ENCODE measurements at regions not wholly inside any gene's neighbourhood (a gene's known extent, or its start where the extent isn't known, plus 50 kb on each side); places are given as distances from the start of the nearest gene placed in this dataset.

DNA sequence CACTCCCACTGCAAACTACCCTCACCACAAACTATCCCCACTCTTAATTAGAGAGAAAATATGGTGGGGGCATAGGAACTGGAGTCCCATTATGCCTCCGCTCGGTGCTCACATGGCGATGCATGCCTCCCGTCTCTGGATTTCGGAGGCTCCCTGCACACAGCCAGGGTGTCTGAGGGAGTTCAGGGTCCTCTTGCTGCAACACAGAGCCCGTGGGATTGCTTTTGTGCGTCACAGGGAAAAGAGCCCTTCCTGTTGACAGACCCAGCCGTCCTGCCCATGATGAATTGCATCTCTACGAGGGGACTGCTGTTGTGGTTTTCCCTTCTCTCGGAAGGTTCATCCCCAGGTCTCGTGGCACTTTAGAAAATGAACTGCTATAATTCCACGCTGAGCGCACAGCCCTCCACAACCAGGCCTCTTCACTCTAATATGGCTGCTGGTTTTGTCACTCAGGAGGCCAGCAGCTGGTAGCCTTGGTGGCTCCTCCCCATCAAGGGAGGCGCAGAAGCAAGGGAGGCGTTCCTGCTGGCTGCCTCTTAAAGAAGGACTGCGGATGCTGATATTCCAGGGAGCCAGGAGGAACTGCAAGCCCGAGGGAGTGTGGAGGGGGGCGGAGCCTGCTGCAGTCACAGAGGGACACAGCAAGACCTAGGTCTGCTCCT is 158.0 kb downstream of the KCNA5 start:
- H3K9ac ChIP-seq (ENCODE audit: control insufficient read depth, insufficient read depth, low read length): no peak overlapping the region
- no peaks in the 10 kb centered on the region for H3K36me3 ChIP-seq (ENCODE audit: control insufficient read depth in 2 of 2, insufficient read depth in 2 of 2, low read length in 1 of 2)
- RAD21 ChIA-PET (ENCODE audit: unreplicated experiment): no interaction called here
- CTCF ChIA-PET: no interaction called here
- intact Hi-C loops (cut with micrococcal nuclease; ENCODE audit: unreplicated experiment) (loop anchor here (10.0 kb wide), 1 partner anchor 313 kb away; no protein-coding TSS in a partner anchor), in situ Hi-C loops (cut with MboI) (no loop called here)
- no peaks in the 10 kb centered on the region for H3K4me1 ChIP-seq (ENCODE audit: control insufficient read depth, insufficient read depth, low read length)
- FAIRE-seq (no peak), DNase-seq (ENCODE audit: low read depth, low spot score) (no peak), ATAC-seq (no peak)
- H3K27ac ChIP-seq (ENCODE audit: control insufficient read depth, insufficient read depth): no peak overlapping the region
- no peaks in the 10 kb centered on the region for H3K9me3 ChIP-seq (replicated peaks; ENCODE audit: control insufficient read depth, insufficient read depth, low read length)
- peaks cover 2 to 4% of the 10 kb centered on the region in 2 experiments; a peak in 3 of 4 replicates for H3K27me3 ChIP-seq (replicated peaks in 1 of 2; ENCODE audit: control insufficient read depth in 2 of 2, insufficient read depth in 2 of 2, low read length in 1 of 2)
- no peak overlapping the region for H3K4me2 ChIP-seq (ENCODE audit: control insufficient read depth, insufficient read depth)
- no peaks in the 10 kb centered on the region for H4K20me1 ChIP-seq (ENCODE audit: control insufficient read depth, insufficient read depth)
- POLR2A ChIA-PET: no interaction called here
- BruUV-seq (replicated peaks): no TSS peak
- 26% methylated on average over 18 of the region's 18 CpGs for WGBS (ENCODE audit: insufficient coverage, insufficient replicate concordance, low lambda C conversion rate, missing lambda C conversion rate)
- no peaks in the 10 kb centered on the region for H3K79me2 ChIP-seq (ENCODE audit: control insufficient read depth, insufficient read depth, low read length)
- TF ChIP-seq, protein P1, sequence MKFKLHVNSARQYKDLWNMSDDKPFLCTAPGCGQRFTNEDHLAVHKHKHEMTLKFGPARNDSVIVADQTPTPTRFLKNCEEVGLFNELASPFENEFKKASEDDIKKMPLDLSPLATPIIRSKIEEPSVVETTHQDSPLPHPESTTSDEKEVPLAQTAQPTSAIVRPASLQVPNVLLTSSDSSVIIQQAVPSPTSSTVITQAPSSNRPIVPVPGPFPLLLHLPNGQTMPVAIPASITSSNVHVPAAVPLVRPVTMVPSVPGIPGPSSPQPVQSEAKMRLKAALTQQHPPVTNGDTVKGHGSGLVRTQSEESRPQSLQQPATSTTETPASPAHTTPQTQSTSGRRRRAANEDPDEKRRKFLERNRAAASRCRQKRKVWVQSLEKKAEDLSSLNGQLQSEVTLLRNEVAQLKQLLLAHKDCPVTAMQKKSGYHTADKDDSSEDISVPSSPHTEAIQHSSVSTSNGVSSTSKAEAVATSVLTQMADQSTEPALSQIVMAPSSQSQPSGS (IDR thresholded peaks at IDR 0.05; ENCODE audit: low read length): no peak
- TF ChIP-seq POLR2AphosphoS5 (IDR thresholded peaks at IDR 0.05; ENCODE audit: low read length): no peak
- no peak for TF ChIP-seq KDM1A (IDR thresholded peaks at IDR 0.05; ENCODE audit: borderline replicate concordance)
- TF ChIP-seq MTA2 (IDR thresholded peaks at IDR 0.05; ENCODE audit: low read depth): no peak
- no peak for TF ChIP-seq SMAD5 (IDR thresholded peaks at IDR 0.05; ENCODE audit: low read depth)
- no peak for TF ChIP-seq POLR2A (IDR thresholded peaks at IDR 0.05; ENCODE audit: low read depth, low read length)
- TF ChIP-seq DPF2 (IDR thresholded peaks at IDR 0.05): no peak
- no peak for TF ChIP-seq EP300 (IDR thresholded peaks at IDR 0.05; ENCODE audit: borderline replicate concordance in 1 of 2, control insufficient read depth in 1 of 2, low read depth in 2 of 2, low read length in 2 of 2)
- no peak for TF ChIP-seq NR2F1 (conservative IDR thresholded peaks at IDR 0.05)
- TF ChIP-seq, protein P2, sequence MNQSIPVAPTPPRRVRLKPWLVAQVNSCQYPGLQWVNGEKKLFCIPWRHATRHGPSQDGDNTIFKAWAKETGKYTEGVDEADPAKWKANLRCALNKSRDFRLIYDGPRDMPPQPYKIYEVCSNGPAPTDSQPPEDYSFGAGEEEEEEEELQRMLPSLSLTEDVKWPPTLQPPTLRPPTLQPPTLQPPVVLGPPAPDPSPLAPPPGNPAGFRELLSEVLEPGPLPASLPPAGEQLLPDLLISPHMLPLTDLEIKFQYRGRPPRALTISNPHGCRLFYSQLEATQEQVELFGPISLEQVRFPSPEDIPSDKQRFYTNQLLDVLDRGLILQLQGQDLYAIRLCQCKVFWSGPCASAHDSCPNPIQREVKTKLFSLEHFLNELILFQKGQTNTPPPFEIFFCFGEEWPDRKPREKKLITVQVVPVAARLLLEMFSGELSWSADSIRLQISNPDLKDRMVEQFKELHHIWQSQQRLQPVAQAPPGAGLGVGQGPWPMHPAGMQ (IDR thresholded peaks at IDR 0.05; ENCODE audit: borderline replicate concordance): no peak
- TF ChIP-seq CHD4 (IDR thresholded peaks at IDR 0.05): no peak
- no peak for TF ChIP-seq ZNF217 (IDR thresholded peaks at IDR 0.05)
- no peak for TF ChIP-seq YY1 (IDR thresholded peaks at IDR 0.05; ENCODE audit: low read depth, low read length)
- no peak for TF ChIP-seq TCF3 (IDR thresholded peaks at IDR 0.05; ENCODE audit: borderline replicate concordance, insufficient read depth, low read depth, low read length)
- no peak overlapping the region for H2AFZ ChIP-seq (ENCODE audit: control insufficient read depth, low read depth, low read length)
- SMC1A ChIA-PET (ENCODE audit: uncharacterized antibody, unreplicated experiment): no interaction called here
- no peak overlapping the region for H3K4me3 ChIP-seq

Data from GM12878 (cell line).